Stimulated activated CD4-positive, alpha-beta T cell treated with anti-CD3 and anti-CD28 coated beads, Interleukin-1b, Interleukin-23, amount 100 ng/mL, for 24 hours (primary cell): ENCODE measurements at regions not wholly inside any gene's neighbourhood (a gene's known extent, or its start where the extent isn't known, plus 50 kb on each side); places are given as distances from the start of the nearest gene placed in this dataset.
"Not testable (repeated sequence)": the region's sequence is repeated elsewhere in the genome, so short reads cannot be mapped to it uniquely, and the experiment has no call there.

Experiments
- DNase-seq, 4 experiments: peaks; one replicate each; pipeline ENCODE4 v3.0.0-alpha.2; 2020; ENCODE audit warnings: low read depth in 4 of 4, low spot score in 1 of 4

- no peak for DNase-seq
These were observed 123.5 kb upstream of the ADCY2 start for GRCh38 chr5:7272408-7272965.

GRCh38 chr5:7274203-7274602 is 121.7 kb upstream of the ADCY2 start:
- DNase-seq: no peak

- DNase-seq: not testable (repeated sequence)
These were observed 106.3 kb upstream of the ADCY2 start for GRCh38 chr5:7289634-7290033.

GRCh38 chr5:7297821-7298220 is 98.1 kb upstream of the ADCY2 start:
- not testable (repeated sequence) for DNase-seq

GRCh38 chr5:7299731-7300130 is 96.2 kb upstream of the ADCY2 start:
- not testable (repeated sequence) for DNase-seq

- DNase-seq: not testable (repeated sequence)
These were observed 90.8 kb upstream of the ADCY2 start for GRCh38 chr5:7305000-7305674.

GRCh38 chr5:7306556-7306955 is 89.4 kb upstream of the ADCY2 start:
- DNase-seq: not testable (repeated sequence)

GRCh38 chr5:7307709-7308108 is 88.2 kb upstream of the ADCY2 start:
- DNase-seq: not testable (repeated sequence)

GRCh38 chr5:7309715-7310114 is 86.2 kb upstream of the ADCY2 start:
- DNase-seq: not testable (repeated sequence)

- not testable (repeated sequence) for DNase-seq
These were observed 85.3 kb upstream of the ADCY2 start for GRCh38 chr5:7310656-7311055.

GRCh38 chr5:7315118-7315517 is 80.8 kb upstream of the ADCY2 start:
- no peak for DNase-seq

- no peak for DNase-seq
These were observed 78.2 kb upstream of the ADCY2 start for GRCh38 chr5:7317751-7318150.

- DNase-seq: no peak
These were observed 75.1 kb upstream of the ADCY2 start for GRCh38 chr5:7320701-7321301.

- no peak for DNase-seq
These were observed 74.2 kb upstream of the ADCY2 start for GRCh38 chr5:7321724-7322123.

- DNase-seq: no peak
These were observed 71.0 kb upstream of the ADCY2 start for GRCh38 chr5:7324919-7325318.

GRCh38 chr5:7325975-7326913 is 69.7 kb upstream of the ADCY2 start:
- no peak for DNase-seq

GRCh38 chr5:7329141-7329540 is 66.8 kb upstream of the ADCY2 start:
- DNase-seq: no peak

- no peak for DNase-seq
These were observed 66.2 kb upstream of the ADCY2 start for GRCh38 chr5:7329712-7330111.

GRCh38 chr5:7330256-7330655 is 65.7 kb upstream of the ADCY2 start:
- no peak for DNase-seq

GRCh38 chr5:7331131-7331530 is 64.8 kb upstream of the ADCY2 start:
- DNase-seq: no peak
